ENCODE measurements at regions not wholly inside any gene's neighbourhood (a gene's known extent, or its start where the extent isn't known, plus 50 kb on each side); places are given as distances from the start of the nearest gene placed in this dataset.

- TF ChIP-seq POLR2A (IDR thresholded peaks at IDR 0.05) = no peak
- TF ChIP-seq, protein P1, sequence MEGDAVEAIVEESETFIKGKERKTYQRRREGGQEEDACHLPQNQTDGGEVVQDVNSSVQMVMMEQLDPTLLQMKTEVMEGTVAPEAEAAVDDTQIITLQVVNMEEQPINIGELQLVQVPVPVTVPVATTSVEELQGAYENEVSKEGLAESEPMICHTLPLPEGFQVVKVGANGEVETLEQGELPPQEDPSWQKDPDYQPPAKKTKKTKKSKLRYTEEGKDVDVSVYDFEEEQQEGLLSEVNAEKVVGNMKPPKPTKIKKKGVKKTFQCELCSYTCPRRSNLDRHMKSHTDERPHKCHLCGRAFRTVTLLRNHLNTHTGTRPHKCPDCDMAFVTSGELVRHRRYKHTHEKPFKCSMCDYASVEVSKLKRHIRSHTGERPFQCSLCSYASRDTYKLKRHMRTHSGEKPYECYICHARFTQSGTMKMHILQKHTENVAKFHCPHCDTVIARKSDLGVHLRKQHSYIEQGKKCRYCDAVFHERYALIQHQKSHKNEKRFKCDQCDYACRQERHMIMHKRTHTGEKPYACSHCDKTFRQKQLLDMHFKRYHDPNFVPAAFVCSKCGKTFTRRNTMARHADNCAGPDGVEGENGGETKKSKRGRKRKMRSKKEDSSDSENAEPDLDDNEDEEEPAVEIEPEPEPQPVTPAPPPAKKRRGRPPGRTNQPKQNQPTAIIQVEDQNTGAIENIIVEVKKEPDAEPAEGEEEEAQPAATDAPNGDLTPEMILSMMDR (IDR thresholded peaks at IDR 0.05) = no peak
- TF ChIP-seq POLR2AphosphoS5 (IDR thresholded peaks at IDR 0.05; ENCODE audit: insufficient read depth in 1 of 2, low read depth in 1 of 2) = no peak
Measured at GRCh38 chr2:216557820-216558219, 59.2 kb downstream of the RPL37A start.

Measured in vagina (tissue), 2 donors.